HG03039 (cell line): ENCODE measurements at regions not wholly inside any gene's neighbourhood (a gene's known extent, or its start where the extent isn't known, plus 50 kb on each side); places are given as distances from the start of the nearest gene placed in this dataset.

ENCODE experiments used
- ATAC-seq: cut with Tn5 transposase; IDR thresholded peaks from one replicate; pipeline ENCODE4 v1.9.1; 2021; ENCODE audit warnings: mild to moderate bottlenecking, moderate library complexity; ENCODE audit not compliant: unreplicated experiment

DNA sequence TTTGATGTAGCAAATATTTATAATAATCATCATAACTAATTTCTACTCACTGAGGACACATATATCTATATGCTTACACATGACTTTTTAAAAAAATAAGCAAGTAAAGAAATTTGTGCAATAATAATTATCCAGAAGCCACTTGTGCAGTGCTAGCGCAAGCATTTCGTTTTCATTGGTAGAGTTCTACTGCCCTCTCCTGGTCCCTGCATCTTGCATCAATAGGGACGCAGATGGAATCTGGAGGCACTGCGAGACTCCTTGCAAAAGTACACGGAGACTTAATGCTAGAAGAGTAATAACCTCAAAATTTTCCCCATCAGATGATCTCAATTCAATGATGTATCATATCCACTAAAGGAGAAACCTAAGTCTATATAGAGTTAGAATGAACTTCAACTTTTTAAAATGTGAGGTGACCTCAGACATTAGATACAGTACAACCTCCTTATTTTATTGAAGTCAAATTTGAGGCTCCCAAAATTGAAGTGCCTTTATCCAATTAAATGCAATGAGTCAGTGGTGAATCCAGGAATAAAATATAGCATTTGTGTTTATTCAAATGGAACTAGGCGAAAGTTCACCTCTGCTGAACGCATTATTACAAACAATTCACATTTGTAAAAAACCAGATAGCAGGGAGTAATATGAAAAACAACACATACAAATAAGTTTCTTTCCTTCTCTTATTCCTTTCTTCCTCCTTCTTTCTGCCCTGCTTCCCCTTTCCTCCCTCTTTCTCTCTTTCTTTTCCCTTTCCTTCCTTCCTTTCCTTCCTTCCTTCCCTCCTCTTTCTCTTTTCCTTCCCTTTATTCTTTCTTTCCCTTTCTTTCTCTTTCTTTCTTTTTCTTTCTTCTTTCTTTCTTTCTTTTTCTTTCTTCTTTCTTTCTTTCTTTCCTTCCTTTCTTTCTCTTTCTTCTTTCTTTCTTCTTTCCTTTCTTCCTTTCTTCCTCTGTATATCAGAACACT, 450.0 kb downstream of the ANKRD50 start:
- ATAC-seq, result peak; percentile 84

DNA sequence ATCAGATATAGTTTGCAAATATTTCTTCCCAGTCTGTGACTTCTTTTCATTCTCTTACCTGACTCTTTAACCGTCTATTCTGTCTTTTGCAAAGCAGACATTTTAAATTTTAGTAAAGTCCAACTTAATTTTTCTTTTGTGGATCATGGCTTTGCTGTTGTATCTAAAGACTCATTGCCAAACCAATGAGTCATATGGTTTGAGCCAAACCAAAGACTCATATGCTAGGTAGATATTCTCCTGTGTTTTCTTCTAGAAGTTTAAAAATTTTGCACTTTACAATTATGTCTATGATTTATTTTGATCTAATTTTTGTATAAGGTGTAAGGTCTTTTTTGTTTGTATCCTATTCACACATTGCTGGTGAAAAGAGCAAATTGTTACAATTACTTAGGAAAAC, 446.8 kb downstream of the ANKRD50 start:
- no peak for ATAC-seq

DNA sequence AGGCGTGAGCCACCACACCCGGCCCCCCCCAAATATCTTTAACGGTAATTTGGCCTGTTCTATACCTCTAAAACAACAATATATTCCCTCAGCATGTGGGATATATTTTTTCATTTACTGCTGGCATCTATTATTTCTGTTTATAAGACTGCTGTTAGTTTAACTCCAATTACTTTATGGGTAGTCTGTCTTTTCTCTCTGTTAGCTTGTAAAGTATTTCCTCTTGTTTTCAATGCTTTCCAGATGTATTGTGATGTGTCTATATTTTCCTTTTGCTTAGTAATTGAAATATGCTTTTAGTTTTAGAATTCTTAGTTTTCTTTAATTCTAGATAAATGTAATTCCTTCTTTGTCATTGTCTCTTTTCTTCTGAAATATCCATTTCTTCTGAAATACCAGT, 445.8 kb downstream of the ANKRD50 start:
- no peak for ATAC-seq

DNA sequence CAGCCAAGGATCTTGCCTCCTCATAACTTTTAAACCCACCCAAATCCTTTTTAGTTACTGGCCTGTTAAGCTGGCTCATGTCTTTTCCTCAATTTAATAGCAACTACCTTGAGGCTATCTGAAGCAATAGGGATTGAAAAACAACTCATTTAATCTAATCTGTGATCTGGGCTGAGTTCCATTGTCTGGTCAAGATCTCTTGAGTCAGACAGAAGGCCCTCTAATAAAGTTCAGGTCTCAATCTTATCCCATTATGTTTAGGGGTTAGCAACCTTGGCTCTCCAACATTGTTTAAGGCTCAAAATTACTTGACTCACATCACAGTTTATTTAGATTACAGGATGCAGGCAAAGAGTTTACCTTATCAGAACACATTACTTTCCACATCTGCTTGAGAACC, 436.1 kb downstream of the ANKRD50 start:
- ATAC-seq, result no peak

DNA sequence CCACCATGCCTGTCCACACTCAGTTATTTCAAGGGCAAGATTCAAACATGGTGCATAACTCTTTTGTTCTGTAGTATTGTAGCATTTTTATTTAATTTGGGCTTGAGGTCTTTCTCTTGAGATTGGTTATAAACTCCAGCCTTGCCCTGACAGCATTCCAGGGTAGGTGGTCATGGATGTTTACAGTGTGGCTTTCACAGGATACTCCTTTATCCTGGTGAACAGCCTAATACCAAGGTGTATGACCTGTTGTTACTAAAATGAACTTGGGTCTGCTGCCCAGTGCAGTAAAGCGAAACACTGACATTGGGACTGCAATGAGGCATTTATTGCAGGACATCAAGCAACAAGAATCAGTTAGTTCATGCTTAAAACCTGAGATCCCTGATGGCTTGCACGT, 434.8 kb downstream of the ANKRD50 start:
- ATAC-seq, result no peak

DNA sequence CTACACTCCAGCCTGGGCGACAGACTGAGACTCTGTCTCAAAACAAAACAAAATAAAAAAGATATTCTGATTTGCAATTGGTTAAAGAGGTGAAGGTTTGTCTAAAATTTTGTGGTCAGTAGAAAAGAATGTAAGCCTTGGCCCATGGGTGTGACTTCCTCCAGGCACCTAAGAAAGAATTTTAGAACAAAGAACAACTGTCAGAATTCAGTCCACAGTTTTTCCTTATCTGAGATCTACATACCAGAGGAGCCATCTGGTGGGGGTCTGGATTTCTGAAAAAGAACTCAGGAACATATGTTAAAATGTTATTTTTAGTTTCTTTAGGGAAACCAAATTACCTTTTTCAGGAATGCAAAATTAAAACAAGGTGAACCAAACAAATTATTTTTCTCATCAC, 434.1 kb downstream of the ANKRD50 start:
- no peak for ATAC-seq

DNA sequence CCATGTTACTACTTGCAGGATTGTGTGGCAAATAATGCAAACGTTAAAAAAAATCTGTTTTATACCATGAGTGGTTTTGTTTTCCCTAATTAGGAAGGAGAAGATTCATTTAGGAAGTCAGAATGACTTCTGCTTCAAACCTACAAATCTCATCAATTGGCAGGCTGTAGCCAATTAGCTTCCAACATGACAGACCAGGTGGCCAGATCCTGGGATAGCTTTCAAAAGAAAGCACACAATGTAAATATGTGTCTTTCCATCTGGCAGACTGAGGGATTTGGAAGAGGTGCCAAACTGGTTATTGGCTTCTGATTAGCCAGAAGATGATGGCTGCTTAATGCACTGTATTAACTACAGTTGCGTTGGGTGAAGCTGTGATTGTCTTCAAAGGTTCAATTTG, 432.8 kb downstream of the ANKRD50 start:
- no peak for ATAC-seq

DNA sequence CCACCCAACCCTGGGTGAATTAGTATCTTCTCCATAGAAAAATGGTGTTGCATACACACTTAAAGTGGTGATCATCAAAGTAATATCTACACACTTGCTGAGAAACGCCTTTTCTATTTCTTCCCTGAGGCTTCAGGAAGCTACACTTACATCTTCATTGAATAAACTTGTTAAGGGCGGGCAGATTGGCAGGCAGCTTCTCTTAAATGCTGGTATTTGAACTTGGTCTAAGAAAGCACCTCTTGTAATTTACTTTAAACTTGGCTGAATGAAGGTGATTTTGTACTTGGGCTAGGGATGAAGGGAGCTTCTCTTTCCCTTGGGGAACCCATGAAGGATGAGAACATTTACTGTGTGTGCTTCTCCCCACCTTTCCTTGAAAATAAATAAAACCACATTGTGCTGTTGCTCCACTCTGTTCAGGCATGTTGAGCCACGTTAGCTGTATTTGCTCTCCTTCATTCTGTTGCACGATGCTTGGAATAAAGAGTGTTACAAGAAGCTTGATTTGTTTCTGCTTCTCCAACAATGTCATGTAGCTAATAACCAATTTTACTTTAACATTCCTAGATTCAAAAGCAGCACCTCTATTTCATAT, 430.1 kb downstream of the ANKRD50 start:
- ATAC-seq, result no peak

DNA sequence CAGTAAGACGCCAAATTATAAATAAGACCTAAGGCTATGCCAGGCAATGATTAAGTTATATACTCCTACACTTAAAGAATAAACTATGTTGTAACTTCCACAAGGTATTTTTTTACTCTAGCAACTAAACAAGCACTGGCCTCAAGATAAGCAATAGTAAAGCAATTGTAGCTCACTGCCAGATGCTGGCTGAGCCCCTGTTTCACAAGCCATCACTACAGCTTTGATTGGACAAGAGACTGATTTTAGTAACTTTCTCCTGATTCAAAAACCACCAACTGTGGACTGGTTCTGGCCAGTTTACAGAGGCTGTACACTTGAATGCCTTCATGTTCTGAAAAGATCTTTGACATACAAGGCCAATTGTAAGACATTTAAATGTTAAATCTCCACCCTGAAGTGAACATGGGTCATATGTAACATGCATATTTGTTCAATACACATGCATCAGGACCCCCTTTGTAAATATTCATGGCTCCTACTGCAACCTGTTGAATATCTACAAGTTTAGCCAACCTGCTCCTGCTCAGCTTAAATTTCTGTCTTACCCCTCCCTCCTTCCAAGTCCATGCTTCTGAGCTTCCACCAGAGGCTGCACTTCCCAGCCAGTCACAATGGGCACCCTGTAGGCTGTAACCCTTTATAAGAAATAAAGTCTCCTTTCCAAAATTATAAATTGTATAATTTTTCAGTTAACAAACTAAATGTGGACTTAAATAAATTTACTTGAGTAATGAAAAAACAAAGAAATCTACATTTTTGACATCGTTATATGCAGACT, 423.6 kb downstream of the ANKRD50 start:
- ATAC-seq, result no peak

DNA sequence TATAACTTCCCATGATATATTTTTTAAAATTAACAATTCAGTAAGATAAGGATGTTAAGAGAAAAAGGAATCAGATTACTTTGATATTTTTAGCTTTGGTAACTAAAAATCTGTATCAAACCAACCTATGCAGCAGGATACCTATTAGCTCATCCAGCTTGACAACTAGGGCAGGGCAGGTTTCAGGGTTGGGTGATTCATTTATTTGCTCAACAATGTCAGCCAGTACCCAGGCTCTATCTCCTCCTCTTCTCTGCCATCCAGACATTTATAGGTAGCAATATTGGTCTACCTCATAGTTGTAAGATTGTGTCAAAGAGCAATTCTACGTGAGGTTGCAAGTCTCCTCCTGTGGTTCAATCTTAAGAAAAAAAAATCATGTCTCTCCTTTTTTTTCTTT, 421.9 kb downstream of the ANKRD50 start:
- no peak for ATAC-seq

DNA sequence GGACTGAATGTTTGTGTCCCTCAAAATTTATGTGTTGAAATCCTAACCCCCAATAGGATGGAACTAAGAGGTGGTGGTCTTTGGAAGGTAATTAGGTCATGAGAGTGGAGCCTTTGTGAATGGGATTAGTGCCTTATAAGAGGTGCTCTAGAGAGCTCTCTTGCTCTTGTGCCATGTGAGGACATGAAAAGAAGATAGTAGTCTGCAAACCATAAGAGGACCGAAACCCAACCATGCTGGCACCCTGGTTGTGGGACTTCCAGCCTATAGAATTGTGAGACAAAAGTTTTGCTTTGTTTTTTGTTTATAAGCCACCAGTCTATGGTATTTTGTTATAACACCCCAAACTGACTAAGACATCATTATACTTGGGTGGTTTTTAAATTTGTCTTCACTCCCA, 417.1 kb downstream of the ANKRD50 start:
- no peak for ATAC-seq

DNA sequence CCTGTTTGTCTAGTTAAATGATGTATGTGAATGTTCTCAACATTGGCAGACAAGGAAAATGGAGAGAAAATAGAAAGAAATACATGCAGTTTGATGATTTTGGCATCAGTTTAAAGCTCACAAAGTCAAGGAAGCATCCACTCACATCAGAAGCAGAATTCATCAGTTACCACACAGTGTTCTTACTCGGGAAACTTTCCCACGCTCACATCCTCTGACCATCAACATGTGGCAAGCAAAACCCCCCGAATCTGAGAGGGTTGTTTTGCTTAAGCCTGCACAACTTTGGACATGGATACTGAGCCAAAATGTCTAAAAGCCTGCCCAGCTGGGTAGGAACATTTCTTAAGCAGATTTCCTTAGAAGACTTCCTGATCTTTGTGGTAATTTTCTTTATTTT, 407.6 kb downstream of the ANKRD50 start:
- no peak for ATAC-seq

DNA sequence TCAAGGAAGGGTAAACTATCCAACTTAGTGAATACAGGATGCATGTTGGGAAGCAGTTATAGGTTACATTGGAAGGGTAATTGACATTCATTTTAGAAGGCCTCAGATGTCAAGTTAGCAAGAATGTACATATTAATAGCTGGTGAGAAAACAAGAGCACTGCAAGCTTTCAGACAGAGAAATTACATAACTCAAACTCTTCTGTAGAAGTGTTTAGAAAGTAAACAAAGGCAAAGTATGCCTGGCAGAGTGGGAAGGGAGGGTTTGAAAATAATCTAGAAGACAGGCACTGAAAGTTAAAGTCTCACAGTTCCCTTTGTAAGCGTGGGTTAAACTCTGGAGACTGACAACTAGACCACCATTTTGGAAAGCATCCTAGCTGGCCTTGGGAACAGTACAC, 406.2 kb downstream of the ANKRD50 start:
- ATAC-seq, result no peak

DNA sequence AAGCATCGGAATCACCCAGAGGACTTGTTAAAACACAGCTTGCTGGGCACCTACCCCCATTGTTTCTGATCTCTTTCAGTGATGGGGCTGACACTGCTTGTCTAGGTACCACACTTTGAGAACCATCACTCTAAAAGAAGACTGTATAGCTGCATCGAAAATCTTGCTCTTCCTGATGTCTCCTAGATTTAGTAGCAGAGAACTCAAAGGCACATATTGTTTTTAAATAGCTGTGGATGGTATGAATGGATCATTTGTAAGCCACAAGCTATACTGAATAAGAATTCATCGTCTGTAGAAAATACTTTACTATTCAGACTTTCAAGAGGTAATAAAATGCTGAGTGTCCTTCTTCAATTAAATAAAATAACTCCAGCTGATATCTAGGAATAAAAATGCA, 405.4 kb downstream of the ANKRD50 start:
- no peak for ATAC-seq

DNA sequence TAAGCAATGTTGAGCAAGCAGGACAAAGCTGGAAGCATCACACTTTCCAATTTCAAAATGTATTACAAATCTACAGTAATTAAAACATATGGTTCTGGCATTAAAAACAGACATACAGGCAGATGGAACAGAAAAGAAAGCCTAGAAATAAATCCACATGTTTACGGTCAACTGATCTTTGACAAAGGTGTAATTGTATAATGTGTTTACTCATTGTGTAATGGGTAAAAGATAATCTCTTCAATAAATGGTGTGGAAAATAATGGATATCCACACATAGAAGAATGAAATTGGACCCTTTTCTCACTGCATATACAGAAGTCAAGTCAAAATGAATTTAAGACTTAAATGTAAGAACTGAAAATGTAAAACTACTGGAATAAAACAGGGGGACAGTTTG, 394.2 kb downstream of the ANKRD50 start:
- no peak for ATAC-seq

DNA sequence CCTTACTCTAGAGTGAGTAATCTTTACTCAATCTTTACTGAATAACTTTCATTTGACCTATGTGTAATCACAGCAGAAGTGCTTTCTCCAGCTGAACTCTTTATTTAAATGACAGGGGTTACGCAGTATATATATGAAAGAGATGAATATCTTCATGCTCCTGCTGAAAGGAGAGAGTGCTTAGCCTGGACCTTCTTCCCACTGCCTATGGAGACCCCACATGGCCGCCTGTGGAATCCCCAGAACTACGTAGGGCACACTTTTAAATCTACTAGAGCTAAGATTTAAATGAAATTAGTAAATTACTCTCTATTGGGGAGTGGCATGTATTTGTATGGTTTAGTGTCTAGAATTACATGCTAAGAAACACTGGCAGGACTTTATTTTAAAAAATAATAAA, 391.2 kb downstream of the ANKRD50 start:
- no peak for ATAC-seq

DNA sequence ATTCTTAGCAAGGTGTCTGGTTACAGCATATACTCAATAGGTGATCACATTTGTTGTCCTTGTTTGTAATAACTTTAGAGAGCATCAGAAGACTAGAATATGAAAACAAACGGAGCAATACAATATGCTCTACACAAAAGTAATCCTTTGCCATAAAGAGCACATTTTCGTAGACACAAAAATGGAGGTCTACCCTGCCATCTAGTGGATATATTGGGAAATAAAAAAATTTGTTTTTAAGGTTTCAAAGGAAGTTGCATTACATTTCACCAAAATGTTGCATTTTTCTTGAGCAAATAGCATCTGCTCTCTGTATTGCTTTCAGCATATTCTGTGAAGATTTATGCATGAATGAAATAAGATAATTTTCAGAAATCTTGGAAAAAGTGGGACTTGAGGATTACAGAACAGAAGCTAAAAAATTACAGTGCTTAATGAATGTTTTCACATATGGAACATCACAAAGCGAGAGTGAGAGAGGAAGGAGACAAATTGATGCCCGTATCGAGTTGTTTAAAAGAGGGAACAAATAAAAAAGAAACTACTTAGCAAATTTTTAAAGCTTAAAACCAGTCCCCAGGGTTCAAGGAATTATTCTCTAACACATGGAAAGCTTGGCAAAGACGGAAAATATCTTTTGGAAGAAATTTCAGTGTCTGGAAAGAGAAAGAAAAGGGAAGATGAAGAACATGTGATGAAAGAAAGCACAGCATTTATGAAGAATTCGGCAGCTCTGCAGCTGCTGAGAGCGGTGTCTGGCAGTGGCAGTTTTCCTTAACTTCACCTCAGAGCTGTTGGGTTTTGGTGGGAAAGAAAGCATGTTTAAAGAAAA, 390.1 kb downstream of the ANKRD50 start:
- ATAC-seq, result no peak

DNA sequence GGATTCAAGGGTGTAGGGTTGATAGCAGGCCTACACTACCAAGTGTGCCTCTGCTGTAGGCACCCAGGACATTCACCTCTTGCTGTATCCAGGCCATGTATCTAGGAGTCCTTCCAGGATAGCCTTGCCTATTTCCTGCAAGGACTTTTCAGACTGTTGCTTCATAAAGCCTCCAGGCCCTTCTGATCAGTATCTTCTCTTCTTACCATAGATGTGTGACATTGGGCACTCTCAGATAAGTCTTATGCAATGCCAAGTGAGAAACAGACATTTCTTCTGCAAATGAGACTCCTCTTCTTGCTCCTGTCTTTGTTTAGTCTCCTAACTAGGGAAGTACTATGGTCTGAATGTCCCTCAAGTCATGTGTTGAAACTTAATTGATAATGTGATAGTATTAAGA, 386.8 kb downstream of the ANKRD50 start:
- no peak for ATAC-seq

DNA sequence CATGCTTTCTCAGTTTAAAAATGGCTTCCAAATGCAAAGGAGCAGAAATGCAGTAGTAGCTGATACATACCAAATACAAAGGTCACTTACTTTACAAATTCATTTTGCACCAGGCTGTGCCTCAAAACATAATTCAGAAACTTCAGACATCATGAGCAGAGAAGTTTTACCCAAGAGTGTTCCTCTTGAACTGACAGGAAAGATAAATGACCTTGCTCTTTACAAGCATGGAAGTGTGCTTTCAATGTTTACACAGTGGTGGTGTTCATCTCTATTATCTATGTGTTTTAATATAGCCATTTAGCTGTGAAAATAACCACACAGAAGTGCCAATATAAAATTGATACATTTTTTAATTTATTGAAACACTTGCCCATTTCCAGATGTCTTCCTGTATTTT, 383.4 kb downstream of the ANKRD50 start:
- no peak for ATAC-seq

DNA sequence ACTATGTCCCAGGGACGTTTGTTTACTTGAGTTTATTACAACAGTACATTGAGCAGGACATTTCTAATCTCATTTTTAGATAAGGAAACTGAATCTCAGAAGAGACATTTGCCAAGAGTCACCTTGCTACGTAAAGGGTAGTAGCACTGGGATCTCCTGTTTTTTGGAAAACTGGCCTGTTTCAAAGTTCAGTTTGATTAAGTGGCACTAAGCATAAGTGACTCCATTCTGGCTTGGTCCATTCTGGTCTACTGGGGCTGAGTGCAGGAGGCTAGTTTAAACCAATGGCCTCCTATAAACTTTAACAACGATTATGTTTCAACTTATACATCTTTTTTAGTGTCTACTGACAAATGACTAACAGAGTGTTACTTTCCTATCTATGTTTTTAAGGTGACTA, 382.5 kb downstream of the ANKRD50 start:
- ATAC-seq, result no peak

DNA sequence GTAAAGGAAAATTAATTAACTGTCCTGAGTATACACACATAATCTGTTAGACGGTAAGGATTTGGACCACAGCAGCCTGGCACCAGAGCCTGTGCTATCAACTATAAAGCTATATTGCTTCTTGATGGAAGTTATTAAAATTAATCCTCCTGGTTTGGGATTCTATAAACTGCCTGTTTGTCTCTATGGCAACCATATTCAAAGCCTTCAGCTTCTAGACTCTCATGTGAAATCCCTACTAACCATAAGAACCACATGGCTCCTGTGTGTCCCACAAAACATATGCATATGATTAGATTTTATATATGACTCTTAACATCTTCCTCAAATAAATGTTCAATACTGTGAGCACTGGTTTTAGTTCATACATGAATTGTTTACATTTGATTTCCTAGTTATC, 380.8 kb downstream of the ANKRD50 start:
- ATAC-seq, result no peak
